Fibroblast of peridontal ligament (primary cell): ENCODE measurements at regions not wholly inside any gene's neighbourhood (a gene's known extent, or its start where the extent isn't known, plus 50 kb on each side); places are given as distances from the start of the nearest gene placed in this dataset.

Source experiments
- DNase-seq: peaks from one replicate; pipeline ENCODE4 v3.0.0-alpha.2; 2010; ENCODE audit errors: extremely low read depth

GRCh38 chr16:62926121-62926801, 890.0 kb upstream of the CDH8 start:
- DNase-seq: no peak

DNA sequence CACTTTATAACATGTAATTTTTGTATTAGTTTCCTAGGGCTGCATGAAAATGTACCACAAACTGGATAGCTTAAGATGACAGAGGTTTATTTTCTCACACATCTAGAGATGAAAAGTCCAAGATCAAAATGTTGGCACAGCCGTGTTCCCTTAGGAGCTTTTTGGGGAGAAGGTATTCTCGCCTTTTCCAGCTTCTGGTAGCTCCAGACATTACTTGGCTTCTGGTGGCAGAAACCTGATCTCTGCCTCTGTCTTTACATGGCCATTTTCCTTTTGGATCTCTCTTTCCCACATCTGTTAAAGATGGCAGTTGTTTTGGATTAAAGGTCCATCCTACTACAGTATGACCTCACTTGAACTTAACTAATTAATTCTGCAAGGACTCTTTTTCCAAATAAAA, 885.7 kb upstream of the CDH8 start:
- no peak for DNase-seq

DNA sequence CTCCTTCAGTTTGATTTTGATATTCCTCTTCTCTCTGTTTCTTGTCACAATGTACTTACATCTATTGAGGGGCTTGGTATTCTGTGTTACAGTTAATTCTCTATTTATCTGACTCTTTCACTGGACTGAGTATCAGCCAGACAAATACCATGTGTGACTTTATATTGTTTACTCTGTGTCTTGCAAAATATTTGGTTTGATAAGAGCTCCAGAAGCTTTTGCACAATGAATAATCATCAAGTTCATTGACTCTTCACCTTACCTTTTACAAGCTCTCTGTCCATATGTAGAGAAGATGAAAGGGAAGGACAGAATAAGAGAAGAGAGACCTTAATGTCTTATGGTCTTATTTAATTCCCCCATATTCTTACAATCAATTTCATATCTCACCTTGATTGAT, 877.7 kb upstream of the CDH8 start:
- no peak for DNase-seq

DNA sequence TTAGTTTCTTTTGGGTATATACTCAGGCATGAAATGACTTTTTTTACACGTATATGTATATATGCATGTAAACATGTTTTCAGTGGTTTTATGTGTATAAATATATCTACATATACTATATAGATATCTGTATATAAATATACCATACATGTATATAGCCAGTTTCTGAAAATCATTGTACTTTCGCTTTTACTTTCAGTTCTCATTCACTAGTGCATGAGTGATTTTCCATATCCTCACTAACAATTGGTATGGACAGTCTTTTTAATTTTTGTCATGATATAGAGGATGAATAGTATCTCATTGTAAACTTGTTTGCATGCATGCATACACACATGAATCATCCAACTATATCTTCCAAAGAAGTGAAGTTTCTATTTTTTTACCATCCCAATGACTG, 877.1 kb upstream of the CDH8 start:
- DNase-seq: no peak

DNA sequence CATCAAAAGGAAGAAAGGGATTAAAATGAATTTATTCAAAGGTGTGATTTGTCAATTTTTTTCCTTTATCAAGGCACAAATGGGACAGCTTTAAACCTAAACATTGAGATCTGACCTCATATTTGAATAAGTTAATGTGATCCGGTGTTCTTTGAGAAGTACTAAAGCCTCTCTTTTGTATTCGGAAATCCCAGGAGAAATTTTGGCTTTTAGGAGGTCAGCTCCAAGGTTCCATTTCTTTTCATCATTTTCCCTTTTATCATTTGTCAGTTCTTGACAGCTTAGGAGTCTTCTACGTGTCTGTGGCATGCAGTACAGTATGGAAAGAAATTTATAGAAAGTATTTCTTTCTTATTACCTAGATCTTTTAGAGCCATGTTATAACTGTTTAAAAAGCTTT, 873.4 kb upstream of the CDH8 start:
- no peak for DNase-seq

GRCh38 chr16:62907562-62907961, 871.3 kb upstream of the CDH8 start:
- DNase-seq: no peak

GRCh38 chr16:62903961-62904502, 867.8 kb upstream of the CDH8 start:
- no peak for DNase-seq

DNA sequence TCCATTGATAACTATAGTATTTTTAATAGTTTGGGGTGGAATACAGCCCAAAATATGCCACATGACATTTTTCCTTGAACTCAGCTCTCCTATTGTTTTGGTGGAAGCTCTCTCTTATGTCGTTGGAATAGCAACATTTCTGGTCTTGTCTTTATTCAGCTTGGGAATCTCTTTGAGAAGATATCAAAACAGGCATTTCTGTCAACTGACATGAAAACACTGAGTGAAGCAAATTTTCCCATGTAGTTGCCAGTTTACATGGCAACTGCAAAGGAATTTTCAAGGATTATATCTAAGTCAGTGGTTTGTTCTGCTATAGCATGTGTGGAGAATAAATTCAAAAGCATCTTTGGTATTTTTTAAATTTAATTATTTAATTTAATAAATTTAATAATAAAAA, 863.5 kb upstream of the CDH8 start:
- DNase-seq: no peak

DNA sequence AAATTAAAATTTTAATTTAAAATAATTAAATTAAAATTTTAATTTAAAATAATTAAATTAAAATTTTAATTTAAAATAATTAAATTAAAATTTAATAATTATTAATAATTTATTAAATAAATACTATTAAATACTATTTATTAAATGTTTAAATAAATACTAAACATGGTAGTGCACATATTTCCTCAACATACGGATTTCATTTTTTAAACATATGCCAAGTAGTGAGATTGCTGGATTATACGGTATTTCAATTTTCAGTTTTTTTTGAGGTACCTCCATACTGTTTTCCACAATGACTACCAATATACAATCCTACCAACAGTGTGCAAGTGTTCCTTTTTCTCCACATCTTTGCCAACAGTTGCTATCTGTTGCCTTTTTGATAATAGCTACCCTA, 852.9 kb upstream of the CDH8 start:
- DNase-seq: no peak

DNA sequence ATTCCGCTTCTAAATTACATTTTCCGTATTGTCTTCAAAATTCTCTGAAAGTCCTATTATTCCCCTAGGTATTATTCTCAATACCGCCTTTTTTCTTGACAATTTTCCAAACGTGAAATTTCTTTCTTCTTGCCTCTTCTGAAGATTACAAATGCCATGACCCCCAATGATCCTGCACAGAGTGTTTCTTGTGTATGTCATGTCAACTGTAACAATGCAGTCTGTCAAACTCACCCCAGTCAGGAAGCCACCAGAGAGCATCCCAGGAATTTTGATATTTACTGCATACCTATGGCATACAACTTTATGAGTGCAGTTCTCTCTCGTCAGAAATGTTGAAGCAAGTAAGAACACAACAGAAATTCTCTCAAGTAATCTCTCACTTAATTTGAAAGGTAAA, 847.3 kb upstream of the CDH8 start:
- no peak for DNase-seq

DNA sequence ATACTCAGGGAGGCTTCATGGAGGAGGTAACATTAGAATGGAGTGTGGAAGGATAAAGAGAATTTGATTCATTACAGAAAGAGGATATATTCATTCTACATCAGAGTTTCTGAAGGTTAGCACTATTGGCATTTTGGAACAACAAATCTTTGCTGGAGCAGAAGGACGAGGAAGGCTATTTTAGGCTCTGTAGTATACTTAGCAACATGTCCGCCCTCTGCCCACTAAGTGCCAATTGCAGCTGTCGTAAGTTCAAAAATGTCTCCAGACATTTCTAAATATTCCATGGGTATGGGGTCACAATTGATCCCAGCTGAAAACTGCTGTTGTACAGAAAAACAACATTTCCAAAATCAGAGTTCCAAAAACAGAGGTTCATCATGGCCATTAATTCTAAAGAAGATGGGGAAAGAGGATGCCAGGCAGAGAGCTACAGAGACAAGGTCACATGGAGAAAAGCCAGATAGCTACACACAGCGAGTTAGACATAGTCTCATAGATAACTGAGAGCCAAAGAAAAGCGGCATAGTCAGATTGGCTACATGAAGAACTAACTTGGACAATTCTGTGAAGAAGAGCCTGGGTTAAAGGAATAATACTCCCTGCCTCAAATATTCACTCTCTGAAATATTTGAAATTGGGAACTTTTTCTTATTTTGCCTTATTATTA, 846.4 kb upstream of the CDH8 start:
- no peak for DNase-seq

DNA sequence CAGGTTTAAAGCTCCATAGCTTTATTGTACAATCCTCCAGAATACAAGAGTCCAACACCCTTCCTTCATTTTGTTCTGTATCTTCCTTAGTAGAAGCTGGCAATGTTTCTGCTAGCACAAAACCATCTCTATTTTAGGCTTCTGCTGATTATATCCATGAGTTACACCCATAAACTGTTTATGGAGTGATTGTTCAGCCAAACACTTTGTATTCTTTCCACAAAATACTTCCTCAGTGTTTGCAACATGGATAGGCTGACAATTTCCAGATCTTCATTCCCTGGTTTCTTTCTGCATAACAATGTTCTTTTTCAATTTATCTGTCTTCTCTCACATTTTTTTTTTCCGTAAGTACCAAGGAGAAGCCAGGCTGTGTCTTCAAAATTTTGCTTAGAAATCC, 839.9 kb upstream of the CDH8 start:
- DNase-seq: no peak

DNA sequence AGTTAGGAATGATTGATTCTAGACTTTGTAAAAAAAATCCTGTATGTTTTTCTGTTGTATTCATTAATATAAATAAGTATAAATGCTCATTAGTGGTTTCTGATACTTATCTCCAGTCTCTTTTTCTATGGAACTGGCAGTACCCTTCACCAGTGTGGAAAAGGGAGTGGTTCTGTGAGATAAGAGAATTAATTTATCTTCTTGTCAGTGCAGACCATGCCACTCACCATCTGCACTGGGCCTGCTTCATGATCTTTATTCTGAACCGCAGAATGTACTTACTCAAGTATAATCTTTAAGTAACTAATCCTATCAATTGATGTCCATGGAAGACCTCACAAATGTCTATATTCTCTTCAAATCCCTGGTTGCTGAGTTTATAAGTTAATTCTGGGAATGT, 836.1 kb upstream of the CDH8 start:
- DNase-seq: no peak

DNA sequence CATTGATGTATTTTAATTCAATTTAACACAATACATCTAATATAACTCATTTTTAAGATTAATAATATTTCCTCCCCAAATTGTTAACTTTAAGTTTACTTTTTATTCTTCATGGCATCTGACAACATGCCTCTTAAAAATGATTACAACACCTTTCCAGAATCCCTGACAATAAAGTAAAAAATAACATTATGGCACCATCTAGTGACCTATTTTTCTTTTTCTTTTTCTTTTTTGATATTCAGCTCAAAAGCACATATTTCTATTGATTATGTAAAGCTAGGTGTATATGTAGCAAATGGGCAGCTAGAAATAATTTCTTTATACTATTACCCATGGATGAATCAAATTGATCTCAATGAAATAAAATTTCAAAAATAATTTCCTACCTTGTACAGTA, 834.3 kb upstream of the CDH8 start:
- no peak for DNase-seq

DNA sequence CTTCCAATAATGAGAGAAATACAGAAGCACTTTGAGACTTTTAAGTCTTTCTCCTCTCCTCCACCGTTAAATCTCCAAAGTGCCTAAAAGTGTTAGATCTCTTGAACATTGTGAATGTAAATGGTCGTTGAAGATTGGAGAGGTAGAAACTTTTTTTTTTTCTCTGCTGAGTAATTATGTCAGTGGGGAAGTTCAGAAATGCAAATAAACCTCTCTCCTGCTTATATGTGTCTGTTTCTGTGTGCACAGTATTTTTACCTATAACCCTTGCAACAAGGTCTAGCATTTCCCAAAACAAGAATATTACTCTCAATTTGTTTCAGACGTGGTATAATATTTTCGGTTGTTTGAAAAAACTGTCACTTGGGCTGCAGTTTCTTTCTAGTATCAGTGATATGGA, 833.6 kb upstream of the CDH8 start:
- DNase-seq: no peak

DNA sequence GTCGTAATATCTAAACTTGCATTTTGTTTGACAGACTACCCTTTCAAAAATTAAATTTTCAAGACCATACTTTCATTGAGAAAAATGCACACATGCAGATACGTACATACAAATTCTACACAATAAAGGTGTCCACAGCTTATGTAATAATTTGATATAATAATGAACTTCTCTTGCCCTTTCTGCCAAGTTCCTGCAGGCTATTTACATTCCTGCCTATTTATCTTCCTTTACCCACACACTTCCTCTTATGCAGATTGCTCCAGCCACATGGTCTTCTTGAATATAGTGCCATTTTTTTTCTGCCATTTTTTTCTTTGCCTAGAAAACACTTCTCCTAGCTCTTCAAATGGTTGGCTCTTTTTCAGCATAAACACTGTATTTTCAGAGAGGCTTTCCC, 826.9 kb upstream of the CDH8 start:
- no peak for DNase-seq

- no peak for DNase-seq
Measured at GRCh38 chr16:62853887-62854286, 817.6 kb upstream of the CDH8 start.

GRCh38 chr16:62846399-62847057, 810.3 kb upstream of the CDH8 start:
- DNase-seq: no peak

GRCh38 chr16:62832214-62832613, 796.0 kb upstream of the CDH8 start:
- no peak for DNase-seq

GRCh38 chr16:62831235-62831850, 795.1 kb upstream of the CDH8 start:
- DNase-seq: no peak

- DNase-seq: no peak
Measured at GRCh38 chr16:62829607-62830006, 793.4 kb upstream of the CDH8 start.

- DNase-seq: no peak
Measured at GRCh38 chr16:62829084-62829483, 792.8 kb upstream of the CDH8 start.

DNA sequence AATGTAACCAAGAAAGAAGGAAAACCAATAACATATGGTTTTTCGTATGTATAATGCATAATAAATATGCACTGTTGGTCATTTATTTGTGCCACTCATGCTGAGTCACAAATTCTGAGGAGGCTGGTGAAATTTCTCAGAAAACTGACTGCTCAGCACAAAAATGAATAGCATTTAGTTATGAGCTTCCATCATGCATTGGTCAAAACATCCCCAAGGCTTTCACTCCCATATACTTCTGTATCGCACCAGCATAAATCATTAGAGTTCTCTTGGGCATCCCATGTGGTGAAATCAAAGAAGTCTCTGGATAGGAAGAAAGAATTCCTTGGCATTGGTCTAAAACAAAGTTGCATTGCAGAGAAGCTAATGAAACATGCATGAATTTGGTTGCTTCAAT, 785.6 kb upstream of the CDH8 start:
- no peak for DNase-seq
